NCI-H146 treated with DMSO at 0.1 percent for 48 hours (cell line): ENCODE measurements at regions not wholly inside any gene's neighbourhood (a gene's known extent, or its start where the extent isn't known, plus 50 kb on each side); places are given as distances from the start of the nearest gene placed in this dataset.
"Not testable (repeated sequence)": the region's sequence is repeated elsewhere in the genome, so short reads cannot be mapped to it uniquely, and the experiment has no call there.

Experiments
- DNase-seq: peaks from one replicate; lab custom pipeline; 2025; ENCODE audit not compliant: unreplicated experiment; lab: John Stamatoyannopoulos, UW

DNA sequence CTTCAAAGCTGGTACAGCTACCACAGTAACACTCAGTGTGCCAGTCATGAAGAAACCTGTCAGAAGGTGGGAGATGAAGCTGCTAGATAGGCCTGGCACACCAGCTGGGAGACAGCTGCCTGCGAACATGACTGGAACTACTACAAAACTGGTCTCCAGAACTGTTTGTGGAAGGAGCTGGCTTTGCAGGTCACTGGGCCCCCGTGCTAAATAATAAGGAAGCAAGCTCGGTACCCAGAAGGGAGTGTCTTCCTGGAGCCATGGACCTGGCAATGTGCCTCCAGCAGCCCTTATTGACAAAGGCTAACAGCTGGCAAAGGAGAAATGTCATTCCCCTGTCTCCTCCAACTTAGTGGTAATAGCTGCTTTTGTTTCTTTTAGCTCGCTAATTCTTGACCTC, 1217.6 kb upstream of the LRRN3 start:
- DNase-seq: no peak

DNA sequence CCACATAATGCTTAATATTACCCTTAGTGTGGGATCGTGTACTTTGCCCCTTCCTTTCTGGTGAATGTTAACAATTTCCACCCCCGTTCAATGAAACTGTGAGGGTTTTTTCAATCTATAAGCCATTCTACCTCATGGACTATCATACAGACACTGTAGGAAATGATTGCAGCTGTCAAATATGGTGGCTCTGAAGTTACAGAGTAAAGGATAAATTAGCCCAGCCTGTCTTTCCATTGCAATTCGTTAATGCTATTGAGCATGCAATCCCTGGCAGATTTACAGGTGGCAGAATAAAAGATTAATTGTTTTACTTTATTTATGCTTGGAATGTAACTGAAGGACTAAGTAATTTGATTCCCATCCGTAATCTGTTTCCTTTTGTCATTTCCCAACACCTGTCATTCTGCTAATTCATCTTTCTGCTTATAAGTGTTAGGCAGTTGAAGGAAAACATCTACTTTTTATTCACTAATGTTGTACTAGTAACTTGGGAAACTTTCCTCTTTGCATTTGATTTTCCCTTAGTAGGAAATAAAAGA, 1211.6 kb upstream of the LRRN3 start:
- peak; percentile 99 for DNase-seq

DNA sequence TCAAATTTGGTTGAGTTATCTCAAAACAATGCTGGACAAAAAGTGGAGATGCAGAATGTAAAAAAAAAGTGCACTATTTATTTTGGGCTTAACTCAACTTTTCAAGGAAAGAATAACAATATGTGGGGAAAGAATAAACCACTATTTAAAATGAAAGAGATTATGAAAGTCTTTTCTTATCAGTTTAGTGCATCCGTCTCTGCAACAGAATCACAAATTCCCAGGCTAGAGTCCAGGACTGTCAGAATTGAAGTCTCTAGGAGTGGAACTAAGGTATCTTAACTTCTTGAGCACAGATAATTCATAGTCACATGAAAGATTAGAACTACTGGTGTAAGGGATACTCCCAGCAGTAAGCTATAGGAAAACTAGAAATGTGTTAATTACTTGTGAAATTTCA, 1200.3 kb upstream of the LRRN3 start:
- DNase-seq: no peak

DNA sequence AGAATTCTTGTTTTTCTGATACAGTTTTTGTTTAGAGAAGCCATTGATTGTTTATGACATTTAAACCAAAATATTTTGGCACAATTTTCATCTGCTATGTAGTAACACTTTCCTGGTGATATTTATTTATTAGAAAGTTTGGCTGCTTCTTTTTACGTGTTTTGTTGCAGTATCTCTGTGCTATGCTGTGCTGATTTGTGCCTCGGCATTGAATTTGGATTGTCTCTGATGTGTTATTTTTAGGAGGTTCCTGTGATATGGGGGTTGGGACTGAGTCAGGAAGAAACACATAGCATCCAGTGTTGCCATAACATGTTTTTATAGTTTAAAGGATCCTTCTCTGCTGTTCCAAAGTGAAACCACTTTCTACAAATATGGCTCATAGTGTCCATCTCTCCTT, 1197.7 kb upstream of the LRRN3 start:
- no peak for DNase-seq

DNA sequence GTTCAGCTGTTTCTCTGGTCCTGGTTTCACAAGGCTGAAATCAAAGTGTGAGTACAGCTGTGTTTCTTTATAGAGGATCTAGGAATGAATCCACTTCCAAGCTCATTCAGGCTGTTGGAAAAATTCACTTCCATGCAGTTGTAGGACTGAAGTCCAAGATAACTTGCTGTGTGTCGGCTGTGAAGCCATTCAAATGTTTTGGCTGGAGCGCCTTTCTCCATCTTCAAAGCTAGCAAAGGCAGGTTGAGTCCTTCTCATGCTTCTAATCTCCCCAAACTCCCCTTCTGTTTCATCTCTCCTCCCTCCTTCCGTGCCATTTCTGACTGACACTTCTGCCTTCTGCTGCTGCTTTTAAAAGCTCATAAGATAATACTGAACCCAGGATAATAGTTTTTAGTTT, 1195.4 kb upstream of the LRRN3 start:
- peak; percentile 55 for DNase-seq

DNA sequence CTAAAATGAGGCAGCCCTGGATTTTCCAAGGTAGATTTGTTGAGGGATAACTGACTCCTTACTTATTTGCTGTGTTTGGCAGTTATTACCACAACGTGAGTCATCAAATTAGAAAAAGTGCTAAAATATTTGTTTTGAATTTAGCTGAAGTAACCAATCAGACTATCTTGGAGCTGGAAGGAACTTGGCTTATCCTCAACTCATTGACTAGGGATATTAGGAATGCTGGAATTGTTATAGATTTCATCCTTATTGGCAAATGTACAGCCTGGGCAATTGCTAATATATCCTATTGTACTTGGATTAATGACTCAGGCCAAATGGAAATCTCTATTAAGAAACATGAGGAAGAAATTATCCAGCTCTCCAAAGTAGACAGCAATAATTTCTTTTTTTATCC, 1189.0 kb upstream of the LRRN3 start:
- DNase-seq: no peak

DNA sequence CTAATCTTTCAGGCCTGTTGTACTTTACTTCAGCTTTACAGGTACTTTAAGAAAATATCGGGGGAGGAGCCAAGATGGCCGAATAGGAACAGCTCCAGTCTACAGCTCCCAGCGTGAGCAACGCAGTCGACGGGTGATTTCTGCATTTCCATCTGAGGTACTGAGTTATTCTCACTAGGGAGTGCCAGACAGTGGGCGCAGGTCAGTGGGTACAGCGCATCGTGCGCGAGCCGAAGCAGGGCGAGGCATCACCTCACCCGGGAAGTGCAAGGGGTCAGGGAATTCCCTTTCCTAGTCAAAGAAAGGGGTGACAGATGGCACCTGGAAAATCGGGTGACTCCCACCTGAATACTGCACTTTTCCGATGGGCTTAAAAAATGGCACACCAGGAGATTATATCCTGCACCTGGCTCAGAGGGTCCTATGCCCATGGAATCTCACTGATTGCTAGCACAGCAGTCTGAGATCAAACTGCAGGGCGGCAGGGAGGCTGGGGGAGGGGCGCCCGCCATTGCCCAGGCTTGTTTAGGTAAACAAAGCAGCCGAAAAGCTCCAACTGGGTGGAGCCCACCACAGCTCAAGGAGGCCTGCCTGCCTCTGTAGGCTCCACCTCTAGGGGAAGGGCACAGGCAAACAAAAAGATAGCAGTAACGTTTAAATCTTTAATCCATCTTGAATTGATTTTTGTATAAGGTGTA, 1185.4 kb upstream of the LRRN3 start:
- not testable (repeated sequence) for DNase-seq

DNA sequence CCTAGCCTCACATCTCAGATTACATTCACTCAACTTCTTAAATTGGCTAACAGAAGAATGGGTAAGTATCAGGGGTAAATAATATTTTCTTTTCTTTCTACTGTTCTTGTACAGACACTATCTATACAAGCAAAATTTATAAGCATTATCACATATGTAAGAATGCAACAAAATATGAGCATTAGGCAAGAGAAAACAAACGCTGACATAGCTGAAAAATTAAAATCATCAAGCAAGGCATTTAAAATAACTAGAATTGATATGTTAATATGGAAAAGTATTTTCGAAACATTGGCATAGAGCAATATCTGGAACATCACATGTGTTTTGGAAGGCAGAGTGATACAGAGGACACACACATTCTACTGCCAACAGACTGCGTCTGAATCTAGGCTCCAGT, 1175.3 kb upstream of the LRRN3 start:
- no peak for DNase-seq

DNA sequence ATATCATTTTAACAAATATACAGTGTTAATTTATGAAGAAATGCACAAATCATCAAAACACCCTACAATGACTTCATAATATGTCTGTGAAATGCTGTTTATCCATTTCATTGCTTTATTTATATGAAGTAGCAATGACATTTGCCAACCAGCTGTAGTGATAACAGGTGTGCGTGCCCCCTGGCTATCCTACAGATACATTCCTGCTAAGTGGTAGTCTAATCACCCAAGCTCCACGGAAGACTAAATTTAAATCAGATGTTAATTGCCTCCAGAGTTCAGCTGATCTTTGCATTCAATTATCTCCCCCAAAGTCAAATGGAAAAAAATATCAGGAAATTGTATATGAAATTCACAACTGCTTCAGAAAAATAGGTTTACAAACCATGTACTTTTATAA, 1164.2 kb upstream of the LRRN3 start:
- DNase-seq: no peak

GRCh38 chr7:109930049-109930448, 1160.9 kb upstream of the LRRN3 start:
- DNase-seq: no peak

GRCh38 chr7:109939207-109939606, 1151.7 kb upstream of the LRRN3 start:
- DNase-seq: no peak

DNA sequence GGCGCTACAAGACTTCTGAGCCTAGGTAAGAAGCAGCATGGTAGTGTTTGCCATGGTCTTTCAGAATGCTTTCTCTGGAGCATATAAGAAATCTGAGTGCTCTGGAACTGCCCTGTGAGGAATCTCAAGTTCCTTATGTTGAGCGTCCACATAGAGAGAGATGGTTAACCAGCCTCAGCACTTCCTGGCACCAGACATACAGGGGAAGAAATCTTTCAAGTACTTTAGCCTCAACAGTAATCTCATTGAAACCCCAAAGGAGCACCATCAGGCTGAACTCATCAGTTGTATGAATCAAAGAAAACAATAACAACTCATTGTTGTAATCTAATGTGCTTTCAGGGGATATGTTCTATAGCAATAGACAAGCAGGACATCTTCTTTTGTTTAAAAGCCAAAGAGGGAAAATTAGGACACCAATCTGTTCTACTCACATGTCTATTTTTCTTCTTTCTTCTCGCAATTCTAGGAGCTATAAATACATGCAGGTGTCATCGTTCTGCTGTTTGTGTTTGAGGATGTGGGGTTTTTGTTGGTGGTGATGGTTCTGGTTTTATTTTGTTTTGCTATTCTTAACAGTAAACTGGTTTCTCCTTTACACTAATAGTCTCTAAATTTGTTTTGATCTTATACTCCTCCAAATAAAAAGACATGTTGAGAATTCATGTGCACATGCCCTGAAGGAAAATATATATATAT, 1145.0 kb upstream of the LRRN3 start:
- DNase-seq: no peak

DNA sequence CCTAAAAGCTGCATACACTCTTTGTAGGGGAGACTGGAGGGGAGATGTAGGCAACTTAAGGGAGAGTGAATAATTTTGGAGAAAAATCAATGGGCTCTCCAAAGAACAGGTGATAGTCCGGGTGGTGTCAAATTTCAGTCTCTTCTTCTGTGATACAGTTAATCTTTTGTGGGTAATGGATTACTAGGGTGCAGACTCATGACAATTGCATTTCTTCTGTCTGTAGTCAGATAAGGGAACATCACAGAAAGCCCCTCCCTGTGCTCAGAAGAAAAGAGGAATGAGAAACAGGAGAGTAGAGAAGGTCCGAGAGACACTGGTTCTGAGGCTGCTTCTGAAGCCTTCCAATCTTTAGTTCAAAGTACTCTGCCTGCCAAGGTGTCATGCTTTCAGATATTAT, 1140.7 kb upstream of the LRRN3 start:
- peak; percentile 28 for DNase-seq

DNA sequence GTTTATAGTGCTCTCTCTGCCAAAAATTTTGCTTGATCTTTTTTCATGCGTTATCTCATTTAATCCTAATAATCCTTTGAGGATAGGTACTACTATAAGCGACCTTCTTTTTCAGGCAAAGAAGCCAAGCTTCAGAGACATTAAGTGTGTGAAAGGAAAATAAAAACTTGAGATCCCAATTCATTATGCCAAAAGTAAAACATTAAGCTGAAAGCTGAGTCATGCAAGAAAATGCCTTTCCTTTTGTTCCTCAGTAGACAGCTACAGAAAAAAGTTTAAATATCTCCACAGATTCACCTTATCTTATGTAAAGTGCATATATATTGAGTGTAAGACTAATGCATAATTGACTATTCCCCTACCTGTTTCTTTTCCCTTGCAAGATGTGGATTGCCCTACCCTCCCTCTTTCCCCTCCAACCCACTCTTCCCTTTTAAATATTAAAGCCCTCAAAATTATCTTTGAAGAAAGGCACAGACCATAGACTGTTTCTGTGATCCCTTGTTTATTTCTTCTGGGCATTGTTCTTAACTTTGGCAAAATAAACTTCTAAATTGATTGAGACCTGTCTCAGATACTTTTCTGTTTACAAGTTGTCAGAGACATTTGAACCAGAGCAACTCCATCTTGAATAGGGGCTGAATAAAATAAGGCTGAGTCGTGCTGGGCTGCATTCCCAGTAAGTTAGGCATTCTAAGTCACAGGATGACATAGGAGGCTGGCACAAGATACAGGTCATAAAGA, 1139.9 kb upstream of the LRRN3 start:
- no peak for DNase-seq

DNA sequence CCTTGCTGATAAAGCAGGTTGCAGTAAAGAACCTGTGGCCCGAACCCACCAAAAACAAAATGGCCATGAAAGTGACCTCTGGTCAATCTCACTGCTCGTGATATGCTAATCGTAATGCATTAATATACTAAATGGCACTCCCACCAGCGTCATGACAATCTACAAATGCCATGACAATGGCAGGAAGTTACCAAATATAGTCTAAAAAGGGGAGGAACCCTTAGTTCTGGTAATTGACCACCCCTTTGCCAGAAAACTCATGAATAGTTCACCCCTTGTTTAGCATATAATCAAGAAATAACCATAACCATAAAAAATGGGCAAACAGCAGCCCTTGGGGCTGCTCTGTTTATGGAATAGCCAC, 1139.4 kb upstream of the LRRN3 start:
- DNase-seq: no peak

GRCh38 chr7:109955986-109956385, 1134.9 kb upstream of the LRRN3 start:
- DNase-seq: no peak

GRCh38 chr7:109956916-109957315, 1134.0 kb upstream of the LRRN3 start:
- DNase-seq: no peak

GRCh38 chr7:109963741-109964140, 1127.2 kb upstream of the LRRN3 start:
- no peak for DNase-seq

DNA sequence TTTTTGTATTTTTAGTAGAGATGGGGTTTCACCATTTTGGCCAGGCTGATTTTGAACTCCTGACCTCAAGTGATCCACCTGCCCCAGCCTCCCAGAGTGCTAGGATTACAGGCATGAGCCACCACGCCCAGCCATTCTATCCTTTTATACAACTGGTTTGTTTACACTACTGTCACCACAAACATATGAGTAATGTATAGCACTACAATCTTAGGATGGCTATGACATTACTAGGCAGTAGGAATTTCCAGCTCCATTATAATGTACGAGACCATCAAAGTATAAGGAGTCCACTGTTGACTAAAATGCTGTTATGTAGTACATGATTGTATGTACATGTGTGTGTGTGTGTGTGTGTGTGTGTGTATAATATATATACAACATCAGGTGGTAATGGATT, 1126.1 kb upstream of the LRRN3 start:
- DNase-seq: no peak

DNA sequence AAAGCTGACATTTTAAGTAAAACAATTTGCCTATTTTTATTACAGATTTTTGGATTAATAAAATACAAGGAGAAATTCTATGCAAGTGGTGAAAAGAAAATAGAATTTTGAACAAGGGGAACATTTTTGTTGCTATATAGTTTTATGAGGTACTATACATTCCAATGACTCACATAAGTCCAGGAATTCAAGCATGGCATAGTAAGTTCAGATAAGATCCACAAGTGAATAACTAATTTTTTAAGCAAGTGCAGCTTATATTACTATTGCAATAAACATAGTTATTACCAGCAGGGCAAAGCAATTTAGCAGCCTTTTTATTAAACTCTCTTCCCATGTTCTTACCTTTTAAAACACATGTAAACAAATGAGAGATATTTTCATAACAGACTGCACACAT, 1123.5 kb upstream of the LRRN3 start:
- no peak for DNase-seq

- no peak for DNase-seq
Observed at GRCh38 chr7:109983618-109984017, 1107.3 kb upstream of the LRRN3 start.

DNA sequence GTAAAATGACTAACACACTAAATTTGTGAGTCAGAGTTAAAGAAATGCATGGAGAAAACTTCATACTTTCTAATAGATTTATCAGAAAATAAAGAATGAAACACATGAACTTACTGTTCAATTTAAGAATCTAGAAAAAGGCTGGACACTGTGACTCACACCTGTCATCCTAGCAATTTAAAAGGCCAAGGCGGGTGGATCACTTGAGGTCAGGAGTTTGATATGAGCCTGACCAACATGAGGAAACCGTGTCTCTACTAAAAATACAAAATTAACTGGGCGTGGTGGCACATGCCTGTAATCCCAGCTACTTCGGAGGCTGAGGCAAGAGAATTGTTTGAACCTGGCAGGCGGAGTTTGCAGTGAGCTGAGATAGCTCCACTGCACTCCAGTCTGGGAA, 1106.2 kb upstream of the LRRN3 start:
- DNase-seq: no peak
